ENCODE measurements at regions not wholly inside any gene's neighbourhood (a gene's known extent, or its start where the extent isn't known, plus 50 kb on each side); places are given as distances from the start of the nearest gene placed in this dataset.
"Not testable (repeated sequence)": the region's sequence is repeated elsewhere in the genome, so short reads cannot be mapped to it uniquely, and the experiment has no call there.

- Histone ChIP-seq H3K27ac (ENCODE audit: low read depth, low read length, severe bottlenecking) (no peak overlapping the region), H3K9me3 (ENCODE audit: control insufficient read depth, low read length) (no peaks in the 10 kb centered on the region)
- WGBS, 2 experiments (ENCODE audit: insufficient coverage in 2 of 2), result 96 to 98% methylated on average over 11 to 15 of the region's 16 CpGs
Measured at GRCh38 chr5:24170026-24170425, 474.8 kb downstream of the CDH10 start.

GRCh38 chr5:24170930-24171329 lies 473.8 kb downstream of the CDH10 start:
- H3K27ac ChIP-seq (ENCODE audit: low read depth, low read length, severe bottlenecking); H3K9me3 ChIP-seq (ENCODE audit: control insufficient read depth, low read length); H3K4me3 ChIP-seq (ENCODE audit: extremely low read depth, insufficient read depth, low read length, poor library complexity, severe bottlenecking); H3K36me3 ChIP-seq (ENCODE audit: control insufficient read depth, insufficient read depth, low read length); H3K4me1 ChIP-seq (ENCODE audit: control insufficient read depth, insufficient read depth, low read length, poor library complexity, severe bottlenecking): not testable (repeated sequence)
- 76 to 80% methylated on average over 1 to 2 of the region's 2 CpGs for WGBS, 2 experiments (ENCODE audit: insufficient coverage in 2 of 2)

More at GRCh38 chr5:24170026-24170425, 474.8 kb downstream of the CDH10 start:
- Histone ChIP-seq H3K4me3 (ENCODE audit: extremely low read depth, insufficient read depth, low read length, poor library complexity, severe bottlenecking) (no peak overlapping the region), H3K4me1 (ENCODE audit: control insufficient read depth, insufficient read depth, low read length, poor library complexity, severe bottlenecking) (no peaks in the 10 kb centered on the region), H3K36me3 (ENCODE audit: control insufficient read depth, insufficient read depth, low read length) (no peaks in the 10 kb centered on the region)

- H3K4me3 ChIP-seq (ENCODE audit: extremely low read depth, insufficient read depth, low read length, poor library complexity, severe bottlenecking), result no peak overlapping the region
- no peak overlapping the region for H3K27ac ChIP-seq (ENCODE audit: low read depth, low read length, severe bottlenecking)
- no peaks in the 10 kb centered on the region for H3K36me3 ChIP-seq (ENCODE audit: control insufficient read depth, insufficient read depth, low read length)
- 87 to 89% methylated on average over 3 to 4 of the region's 4 CpGs for WGBS, 2 experiments (ENCODE audit: insufficient coverage in 2 of 2)
- H3K9me3 ChIP-seq (ENCODE audit: control insufficient read depth, low read length), result no peaks in the 10 kb centered on the region
- H3K4me1 ChIP-seq (ENCODE audit: control insufficient read depth, insufficient read depth, low read length, poor library complexity, severe bottlenecking), result no peaks in the 10 kb centered on the region
Measured at GRCh38 chr5:24177821-24178220, 467.0 kb downstream of the CDH10 start.

- Histone ChIP-seq H3K27ac (ENCODE audit: low read depth, low read length, severe bottlenecking) (no peak overlapping the region), H3K36me3 (ENCODE audit: control insufficient read depth, insufficient read depth, low read length) (no peaks in the 10 kb centered on the region), H3K4me3 (ENCODE audit: extremely low read depth, insufficient read depth, low read length, poor library complexity, severe bottlenecking) (no peak overlapping the region), H3K9me3 (ENCODE audit: control insufficient read depth, low read length) (no peaks in the 10 kb centered on the region), H3K4me1 (ENCODE audit: control insufficient read depth, insufficient read depth, low read length, poor library complexity, severe bottlenecking) (no peaks in the 10 kb centered on the region)
- WGBS, 2 experiments (ENCODE audit: insufficient coverage in 2 of 2), result 100% methylated on average over 1 of the region's 2 CpGs
Measured at GRCh38 chr5:24183981-24184380, 460.8 kb downstream of the CDH10 start.

- Histone ChIP-seq H3K4me3 (ENCODE audit: extremely low read depth, insufficient read depth, low read length, poor library complexity, severe bottlenecking) (no peak overlapping the region), H3K9me3 (ENCODE audit: control insufficient read depth, low read length) (no peaks in the 10 kb centered on the region), H3K27ac (ENCODE audit: low read depth, low read length, severe bottlenecking) (no peak overlapping the region), H3K36me3 (ENCODE audit: control insufficient read depth, insufficient read depth, low read length) (no peaks in the 10 kb centered on the region), H3K4me1 (ENCODE audit: control insufficient read depth, insufficient read depth, low read length, poor library complexity, severe bottlenecking) (no peaks in the 10 kb centered on the region)
- 78 to 98% methylated on average over 3 to 6 of the region's 7 CpGs for WGBS, 2 experiments (ENCODE audit: insufficient coverage in 2 of 2)
Measured at GRCh38 chr5:24188216-24188925, 456.4 kb downstream of the CDH10 start.

GRCh38 chr5:24196789-24197188 lies 448.0 kb downstream of the CDH10 start:
- 90% methylated on average over 2 of the region's 2 CpGs; no CpG with 5 or more reads in 1 of the 2 experiments for WGBS, 2 experiments (ENCODE audit: insufficient coverage in 2 of 2)
- Histone ChIP-seq H3K9me3 (ENCODE audit: control insufficient read depth, low read length) (no peaks in the 10 kb centered on the region), H3K27ac (ENCODE audit: low read depth, low read length, severe bottlenecking) (no peak overlapping the region), H3K36me3 (ENCODE audit: control insufficient read depth, insufficient read depth, low read length) (no peaks in the 10 kb centered on the region), H3K4me1 (ENCODE audit: control insufficient read depth, insufficient read depth, low read length, poor library complexity, severe bottlenecking) (no peaks in the 10 kb centered on the region), H3K4me3 (ENCODE audit: extremely low read depth, insufficient read depth, low read length, poor library complexity, severe bottlenecking) (no peak overlapping the region)

GRCh38 chr5:24208686-24209106 lies 436.1 kb downstream of the CDH10 start:
- Histone ChIP-seq H3K4me1 (ENCODE audit: control insufficient read depth, insufficient read depth, low read length, poor library complexity, severe bottlenecking) (no peaks in the 10 kb centered on the region), H3K27ac (ENCODE audit: low read depth, low read length, severe bottlenecking) (no peak overlapping the region), H3K9me3 (ENCODE audit: control insufficient read depth, low read length) (no peaks in the 10 kb centered on the region), H3K36me3 (ENCODE audit: control insufficient read depth, insufficient read depth, low read length) (no peaks in the 10 kb centered on the region), H3K4me3 (ENCODE audit: extremely low read depth, insufficient read depth, low read length, poor library complexity, severe bottlenecking) (no peak overlapping the region)
- WGBS, 2 experiments (ENCODE audit: insufficient coverage in 2 of 2), result 62% methylated on average over 2 of the region's 4 CpGs; no CpG with 5 or more reads in 1 of the 2 experiments

- H3K27ac ChIP-seq (ENCODE audit: low read depth, low read length, severe bottlenecking), result no peak overlapping the region
- H3K9me3 ChIP-seq (ENCODE audit: control insufficient read depth, low read length), result no peaks in the 10 kb centered on the region
- H3K4me1 ChIP-seq (ENCODE audit: control insufficient read depth, insufficient read depth, low read length, poor library complexity, severe bottlenecking), result no peaks in the 10 kb centered on the region
- no peak overlapping the region for H3K4me3 ChIP-seq (ENCODE audit: extremely low read depth, insufficient read depth, low read length, poor library complexity, severe bottlenecking)
- no peaks in the 10 kb centered on the region for H3K36me3 ChIP-seq (ENCODE audit: control insufficient read depth, insufficient read depth, low read length)
- no CpG with 5 or more reads among the region's 3 CpGs for WGBS, 2 experiments (ENCODE audit: insufficient coverage in 2 of 2)
Measured at GRCh38 chr5:24215114-24215513, 429.7 kb downstream of the CDH10 start.

- Histone ChIP-seq H3K9me3 (ENCODE audit: control insufficient read depth, low read length) (no peaks in the 10 kb centered on the region), H3K4me1 (ENCODE audit: control insufficient read depth, insufficient read depth, low read length, poor library complexity, severe bottlenecking) (no peaks in the 10 kb centered on the region), H3K27ac (ENCODE audit: low read depth, low read length, severe bottlenecking) (no peak overlapping the region), H3K36me3 (ENCODE audit: control insufficient read depth, insufficient read depth, low read length) (no peaks in the 10 kb centered on the region), H3K4me3 (ENCODE audit: extremely low read depth, insufficient read depth, low read length, poor library complexity, severe bottlenecking) (no peak overlapping the region)
- WGBS, 2 experiments (ENCODE audit: insufficient coverage in 2 of 2), result 80% methylated on average over 2 of the region's 2 CpGs; no CpG with 5 or more reads in 1 of the 2 experiments
Measured at GRCh38 chr5:24222876-24223275, 421.9 kb downstream of the CDH10 start.

- H3K36me3 ChIP-seq (ENCODE audit: control insufficient read depth, insufficient read depth, low read length), result no peaks in the 10 kb centered on the region
- no peaks in the 10 kb centered on the region for H3K4me1 ChIP-seq (ENCODE audit: control insufficient read depth, insufficient read depth, low read length, poor library complexity, severe bottlenecking)
- no peak overlapping the region for H3K27ac ChIP-seq (ENCODE audit: low read depth, low read length, severe bottlenecking)
- H3K4me3 ChIP-seq (ENCODE audit: extremely low read depth, insufficient read depth, low read length, poor library complexity, severe bottlenecking), result no peak overlapping the region
- no peaks in the 10 kb centered on the region for H3K9me3 ChIP-seq (ENCODE audit: control insufficient read depth, low read length)
Measured at GRCh38 chr5:24225051-24225450, 419.7 kb downstream of the CDH10 start.

- WGBS, 2 experiments (ENCODE audit: insufficient coverage in 2 of 2), result no CpG with 5 or more reads among the region's 1 CpG
- H3K4me1 ChIP-seq (ENCODE audit: control insufficient read depth, insufficient read depth, low read length, poor library complexity, severe bottlenecking), result no peaks in the 10 kb centered on the region
- H3K9me3 ChIP-seq (ENCODE audit: control insufficient read depth, low read length), result no peaks in the 10 kb centered on the region
- no peak overlapping the region for H3K4me3 ChIP-seq (ENCODE audit: extremely low read depth, insufficient read depth, low read length, poor library complexity, severe bottlenecking)
- H3K36me3 ChIP-seq (ENCODE audit: control insufficient read depth, insufficient read depth, low read length), result no peaks in the 10 kb centered on the region
- no peak overlapping the region for H3K27ac ChIP-seq (ENCODE audit: low read depth, low read length, severe bottlenecking)
Measured at GRCh38 chr5:24226479-24226878, 418.3 kb downstream of the CDH10 start.

Data from mesodermal cell (in vitro differentiated cells).